ENCODE measurements at regions not wholly inside any gene's neighbourhood (a gene's known extent, or its start where the extent isn't known, plus 50 kb on each side); places are given as distances from the start of the nearest gene placed in this dataset.

- peak; percentile 47 for TF ChIP-seq CTCF (IDR thresholded peaks at IDR 0.05; ENCODE audit: poor library complexity)
- no peak for TF ChIP-seq EZH2 (IDR thresholded peaks at IDR 0.05; ENCODE audit: borderline replicate concordance)
These were observed 66.5 kb upstream of the SH3GL3 start for GRCh38 chr15:83380682-83381081.
